ENCODE measurements at regions not wholly inside any gene's neighbourhood (a gene's known extent, or its start where the extent isn't known, plus 50 kb on each side); places are given as distances from the start of the nearest gene placed in this dataset.

DNA sequence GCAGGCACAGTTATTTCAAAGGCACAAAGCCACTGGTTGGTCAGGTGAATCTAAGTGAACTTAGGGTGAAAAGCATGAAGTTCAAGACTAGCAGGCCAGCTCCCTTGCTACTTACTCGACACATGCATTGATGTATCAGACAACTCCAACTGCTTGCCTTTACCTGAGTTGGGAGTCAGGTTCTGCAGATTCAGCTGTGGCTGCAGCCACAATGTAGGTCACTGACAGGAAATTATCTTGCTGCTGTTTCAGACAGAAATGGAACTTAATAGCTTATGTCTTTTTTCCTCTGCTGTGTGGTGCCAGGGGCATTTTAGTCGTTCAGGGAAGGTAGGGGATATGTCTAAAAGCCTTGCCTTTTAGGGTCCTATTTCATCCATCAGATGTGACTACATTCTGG lies 125.6 kb upstream of the RPH3A start:
- in situ Hi-C loops (cut with MboI; ENCODE audit: low sequenced_read_pairs, unreplicated experiment): no loop called here
- no peak for DNase-seq (ENCODE audit: low spot score)
- TF ChIP-seq, protein P1, sequence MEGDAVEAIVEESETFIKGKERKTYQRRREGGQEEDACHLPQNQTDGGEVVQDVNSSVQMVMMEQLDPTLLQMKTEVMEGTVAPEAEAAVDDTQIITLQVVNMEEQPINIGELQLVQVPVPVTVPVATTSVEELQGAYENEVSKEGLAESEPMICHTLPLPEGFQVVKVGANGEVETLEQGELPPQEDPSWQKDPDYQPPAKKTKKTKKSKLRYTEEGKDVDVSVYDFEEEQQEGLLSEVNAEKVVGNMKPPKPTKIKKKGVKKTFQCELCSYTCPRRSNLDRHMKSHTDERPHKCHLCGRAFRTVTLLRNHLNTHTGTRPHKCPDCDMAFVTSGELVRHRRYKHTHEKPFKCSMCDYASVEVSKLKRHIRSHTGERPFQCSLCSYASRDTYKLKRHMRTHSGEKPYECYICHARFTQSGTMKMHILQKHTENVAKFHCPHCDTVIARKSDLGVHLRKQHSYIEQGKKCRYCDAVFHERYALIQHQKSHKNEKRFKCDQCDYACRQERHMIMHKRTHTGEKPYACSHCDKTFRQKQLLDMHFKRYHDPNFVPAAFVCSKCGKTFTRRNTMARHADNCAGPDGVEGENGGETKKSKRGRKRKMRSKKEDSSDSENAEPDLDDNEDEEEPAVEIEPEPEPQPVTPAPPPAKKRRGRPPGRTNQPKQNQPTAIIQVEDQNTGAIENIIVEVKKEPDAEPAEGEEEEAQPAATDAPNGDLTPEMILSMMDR (IDR thresholded peaks at IDR 0.05; ENCODE audit: borderline replicate concordance, control extremely low read depth, extremely low read depth, insufficient read depth, missing control alignments): no peak

DNA sequence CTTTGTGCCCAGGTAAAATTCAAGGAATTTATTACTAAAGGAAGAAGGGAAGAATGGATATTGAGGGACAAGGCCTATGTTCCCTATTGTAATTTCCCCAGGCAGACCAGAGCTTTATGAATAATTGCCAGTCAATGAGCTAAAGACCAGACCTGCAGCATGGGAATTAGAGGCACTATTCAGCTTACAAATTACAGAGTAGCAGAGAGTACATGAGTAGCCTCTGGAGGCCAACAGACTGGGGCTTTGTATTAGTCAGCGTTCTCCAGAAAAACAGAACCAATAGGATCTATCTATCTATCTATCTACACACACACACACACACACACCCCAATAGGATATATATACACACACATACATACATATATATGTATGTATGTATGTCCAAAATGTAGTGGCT lies 120.0 kb upstream of the RPH3A start:
- TF ChIP-seq, protein P1 (IDR thresholded peaks at IDR 0.05; ENCODE audit: borderline replicate concordance, control extremely low read depth, extremely low read depth, insufficient read depth, missing control alignments): no peak
- DNase-seq (ENCODE audit: low spot score): no peak
- in situ Hi-C loops (cut with MboI; ENCODE audit: low sequenced_read_pairs, unreplicated experiment): no loop called here

DNA sequence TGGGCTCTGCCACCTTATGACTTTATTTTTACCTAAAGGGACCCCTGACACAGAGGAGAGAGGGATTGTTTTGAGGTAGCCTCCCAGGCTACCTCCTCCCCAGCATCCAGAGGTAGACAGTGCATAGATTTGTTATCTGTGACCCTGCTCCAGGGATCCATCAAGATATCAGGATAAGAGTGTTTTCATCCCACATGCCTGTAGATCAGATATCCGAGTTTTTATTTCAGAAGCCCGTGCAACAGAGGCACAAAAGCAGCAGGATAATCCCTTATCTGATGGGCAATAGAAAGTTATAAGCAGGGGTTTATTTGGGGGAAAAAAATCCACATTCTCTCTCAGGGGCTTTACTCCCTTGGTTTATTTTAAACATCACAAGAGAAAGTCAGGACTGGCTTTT lies 117.0 kb upstream of the RPH3A start:
- no peak for DNase-seq (ENCODE audit: low spot score)
- in situ Hi-C loops (cut with MboI; ENCODE audit: low sequenced_read_pairs, unreplicated experiment): no loop called here
- TF ChIP-seq, protein P1 (IDR thresholded peaks at IDR 0.05; ENCODE audit: borderline replicate concordance, control extremely low read depth, extremely low read depth, insufficient read depth, missing control alignments): no peak

DNA sequence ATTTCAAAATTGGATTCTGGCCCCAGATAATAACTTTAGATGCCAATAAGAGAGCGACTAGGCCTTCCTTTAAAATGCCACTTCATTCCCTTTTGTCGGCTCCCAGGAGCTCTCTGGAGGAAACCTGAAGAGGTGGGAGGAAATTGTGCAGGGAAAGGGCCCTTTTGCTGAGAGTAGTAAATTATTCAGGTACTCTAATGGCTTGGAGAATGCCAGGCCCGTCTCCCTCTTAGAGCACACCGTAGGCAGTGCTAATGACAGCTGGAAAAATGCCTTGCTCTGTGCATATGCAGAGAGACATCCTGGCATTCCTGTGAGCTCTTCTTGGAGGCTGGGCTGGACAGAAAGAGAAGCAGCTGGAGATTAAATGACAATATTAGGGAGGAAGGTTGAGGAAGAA lies 115.0 kb upstream of the RPH3A start:
- TF ChIP-seq, protein P1 (IDR thresholded peaks at IDR 0.05; ENCODE audit: borderline replicate concordance, control extremely low read depth, extremely low read depth, insufficient read depth, missing control alignments): no peak
- in situ Hi-C loops (cut with MboI; ENCODE audit: low sequenced_read_pairs, unreplicated experiment): no loop called here
- DNase-seq (ENCODE audit: low spot score): no peak

DNA sequence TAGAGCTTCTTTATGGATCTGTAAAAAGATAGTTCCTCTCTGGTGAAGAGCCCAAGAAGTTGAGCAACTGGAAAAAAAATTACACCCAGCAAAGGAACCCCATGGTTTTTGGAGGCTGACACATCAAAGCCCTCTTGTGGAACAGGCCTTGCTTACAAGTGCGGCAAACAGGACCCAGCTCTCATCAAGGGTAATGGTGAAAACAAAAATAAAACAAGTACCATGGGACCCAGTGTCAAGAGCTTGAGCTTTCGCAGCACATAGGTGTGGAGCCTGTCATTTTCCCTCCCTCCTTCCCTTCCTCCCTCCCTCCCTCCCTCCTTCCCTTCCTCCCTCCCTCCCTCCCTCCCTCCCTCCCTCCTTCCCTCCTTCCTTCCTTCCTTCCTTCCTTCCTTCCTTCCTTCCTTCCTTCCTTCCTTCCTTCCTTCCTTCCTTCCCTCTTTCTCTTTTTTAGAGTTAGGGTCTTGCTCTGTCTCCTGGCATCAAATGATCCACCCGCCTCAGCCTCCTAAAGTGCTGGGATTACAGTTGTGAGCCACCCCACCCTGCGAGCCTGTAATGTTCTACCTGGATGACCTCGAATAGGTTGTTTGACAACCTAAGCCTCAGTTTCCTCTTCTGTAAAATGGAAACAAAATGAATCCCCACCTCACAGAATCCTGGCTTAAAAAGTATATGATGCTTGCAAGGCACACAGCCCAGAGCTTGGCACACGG lies 114.3 kb upstream of the RPH3A start:
- in situ Hi-C loops (cut with MboI; ENCODE audit: low sequenced_read_pairs, unreplicated experiment): no loop called here
- DNase-seq (ENCODE audit: low spot score): no peak
- TF ChIP-seq, protein P1 (IDR thresholded peaks at IDR 0.05; ENCODE audit: borderline replicate concordance, control extremely low read depth, extremely low read depth, insufficient read depth, missing control alignments): no peak

DNA sequence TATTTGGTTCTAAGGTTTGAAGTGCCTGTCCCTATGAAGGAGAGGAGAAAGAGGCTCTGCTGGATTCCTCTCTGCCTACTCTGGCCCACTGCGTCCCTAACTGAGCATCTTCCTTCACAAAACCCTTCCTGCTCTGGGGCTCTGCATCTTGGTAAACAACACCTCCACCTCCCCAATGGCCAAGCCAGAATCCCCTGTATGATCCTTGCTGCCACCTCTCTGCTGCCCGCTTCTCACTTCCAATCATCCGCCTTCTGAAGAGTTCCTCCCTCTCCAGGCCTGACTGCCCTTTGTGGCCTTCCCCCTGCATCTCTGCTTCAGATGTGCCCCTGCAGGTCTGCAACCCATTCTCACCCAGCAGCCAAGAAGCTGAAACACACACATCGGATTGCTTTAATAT lies 110.6 kb upstream of the RPH3A start:
- in situ Hi-C loops (cut with MboI; ENCODE audit: low sequenced_read_pairs, unreplicated experiment): no loop called here
- TF ChIP-seq, protein P1 (IDR thresholded peaks at IDR 0.05; ENCODE audit: borderline replicate concordance, control extremely low read depth, extremely low read depth, insufficient read depth, missing control alignments): no peak
- DNase-seq (ENCODE audit: low spot score): no peak
